ENCODE measurements at regions not wholly inside any gene's neighbourhood (a gene's known extent, or its start where the extent isn't known, plus 50 kb on each side); places are given as distances from the start of the nearest gene placed in this dataset.

DNA sequence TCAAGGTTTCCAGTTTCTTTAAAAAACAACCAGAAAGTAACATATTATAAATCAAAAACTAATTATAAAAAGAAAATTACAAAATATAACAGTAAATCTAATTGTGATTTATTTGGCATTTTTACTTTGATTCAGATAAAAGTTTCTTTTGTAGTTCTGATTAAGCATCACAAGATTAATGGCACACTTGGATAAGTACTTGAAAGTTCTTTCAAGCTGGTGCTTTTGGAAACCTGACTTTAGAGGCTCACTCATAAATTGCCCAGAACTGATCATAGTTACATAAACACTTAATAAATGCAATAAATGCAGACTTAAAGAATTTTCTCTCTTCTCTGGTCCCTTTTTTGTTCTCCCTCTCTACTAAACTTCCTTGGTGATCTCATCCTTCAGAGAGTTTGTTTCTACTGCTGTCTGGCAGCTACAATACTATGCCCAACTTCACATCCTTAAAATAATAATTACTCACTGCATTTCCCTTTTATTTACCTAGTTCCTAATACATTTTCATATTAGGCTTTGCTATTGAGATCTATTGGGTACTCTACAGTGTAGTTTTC lies 1417.0 kb downstream of the EFNB2 start:
- TF ChIP-seq, protein P1, sequence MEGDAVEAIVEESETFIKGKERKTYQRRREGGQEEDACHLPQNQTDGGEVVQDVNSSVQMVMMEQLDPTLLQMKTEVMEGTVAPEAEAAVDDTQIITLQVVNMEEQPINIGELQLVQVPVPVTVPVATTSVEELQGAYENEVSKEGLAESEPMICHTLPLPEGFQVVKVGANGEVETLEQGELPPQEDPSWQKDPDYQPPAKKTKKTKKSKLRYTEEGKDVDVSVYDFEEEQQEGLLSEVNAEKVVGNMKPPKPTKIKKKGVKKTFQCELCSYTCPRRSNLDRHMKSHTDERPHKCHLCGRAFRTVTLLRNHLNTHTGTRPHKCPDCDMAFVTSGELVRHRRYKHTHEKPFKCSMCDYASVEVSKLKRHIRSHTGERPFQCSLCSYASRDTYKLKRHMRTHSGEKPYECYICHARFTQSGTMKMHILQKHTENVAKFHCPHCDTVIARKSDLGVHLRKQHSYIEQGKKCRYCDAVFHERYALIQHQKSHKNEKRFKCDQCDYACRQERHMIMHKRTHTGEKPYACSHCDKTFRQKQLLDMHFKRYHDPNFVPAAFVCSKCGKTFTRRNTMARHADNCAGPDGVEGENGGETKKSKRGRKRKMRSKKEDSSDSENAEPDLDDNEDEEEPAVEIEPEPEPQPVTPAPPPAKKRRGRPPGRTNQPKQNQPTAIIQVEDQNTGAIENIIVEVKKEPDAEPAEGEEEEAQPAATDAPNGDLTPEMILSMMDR (conservative IDR thresholded peaks at IDR 0.05 in 1 of 2, IDR thresholded peaks at IDR 0.05 in 1 of 2; ENCODE audit: low read depth in 1 of 2, low read length in 2 of 2): no peak
- no peak for TF ChIP-seq EZH2 (IDR thresholded peaks at IDR 0.05; ENCODE audit: low read length, missing control alignments)
